Upper lobe of left lung (tissue), 6 donors: ENCODE measurements at regions not wholly inside any gene's neighbourhood (a gene's known extent, or its start where the extent isn't known, plus 50 kb on each side); places are given as distances from the start of the nearest gene placed in this dataset.

Source experiments
- ATAC-seq, 2 donors: fragments of 200-7000 bp; cut with Tn5 transposase; one replicate each; pipeline ENCODE4 v1.9.1; 2022; ENCODE audit warnings: mild to moderate bottlenecking in 2 of 2, moderate library complexity in 2 of 2; ENCODE audit not compliant: low FRiP score in 2 of 2
- DNase-seq, 2 donors: peaks; one replicate each; pipeline ENCODE4 v3.0.0-alpha.2; 2019 to 2020
- H3K27ac ChIP-seq, 4 donors: fragments of 200-600 bp; sonication (generic); one replicate each; pipeline ENCODE4 v1.5.1; 2016 to 2019
- H3K27me3 ChIP-seq, 4 donors: fragments of 200-600 bp; sonication (generic); one replicate each; pipeline ENCODE4 v1.5.1; 2017 to 2019
- H3K36me3 ChIP-seq, 4 donors: fragments of 200-600 bp; sonication (generic); one replicate each; pipeline ENCODE4 v1.5.1; 2016 to 2019
- H3K4me1 ChIP-seq, 4 donors: fragments of 200-600 bp; sonication (generic); one replicate each; pipeline ENCODE4 v1.5.1; 2018 to 2019
- H3K4me3 ChIP-seq, 4 donors: fragments of 200-600 bp; sonication (generic); one replicate each; pipeline ENCODE4 v1.5.1; 2017 to 2019; ENCODE audit warnings: mild to moderate bottlenecking in 2 of 4, moderate library complexity in 1 of 4
- H3K9me3 ChIP-seq, 4 donors: fragments of 200-600 bp; sonication (generic); one replicate each; pipeline ENCODE4 v1.5.1; 2018 to 2019
- EP300 ChIP-seq, 4 donors: sonication (generic); formaldehyde crosslinking; IDR thresholded peaks; one replicate each; pipeline ENCODE4 v1.5.1; 2017; ENCODE audit warnings: antibody characterized with exemption in 4 of 4, control low read depth in 2 of 4
- POLR2A ChIP-seq, 4 donors: fragments of 450-650 bp; IDR thresholded peaks; one replicate each; pipeline ENCODE4 v1.5.1; 2016 to 2017; ENCODE audit warnings: antibody characterized with exemption in 4 of 4, mild to moderate bottlenecking in 2 of 4
- POLR2AphosphoS5 ChIP-seq, 2 donors: sonication (generic); formaldehyde crosslinking; IDR thresholded peaks; one replicate each; pipeline ENCODE4 v1.5.1; 2017; ENCODE audit warnings: antibody characterized with exemption in 2 of 2
- WGBS, 2 donors: methylation state at CpG; one replicate each; pipeline ENCODE4 v1.1.5; 2017 to 2018; 5-methylcytosine and 5-hydroxymethylcytosine counted together
- TF ChIP-seq, protein P1 (sequence below), 6 experiments: fragments of 450-650 bp in 4 of 6; fragments of 200-600 bp in 2 of 6; sonication (generic) in 2 of 6; IDR thresholded peaks; one replicate each; pipeline ENCODE4 v1.5.1; 2016 to 2019; ENCODE audit warnings: antibody characterized with exemption in 6 of 6
- donor health status: DM: no; HTN: no; CAD: no; lungs with moderate emphysema.
- donor health status: DM: no; HTN: yes; CAD: no; lungs with severe emphysema.

- Histone ChIP-seq H3K36me3 (no peaks in the 10 kb centered on the region), H3K27me3 (no peaks in the 10 kb centered on the region), H3K27ac (no peak overlapping the region), H3K4me1 (no peaks in the 10 kb centered on the region), H3K9me3 (no peaks in the 10 kb centered on the region), H3K4me3 (no peak overlapping the region)
- 45% methylated on average over 7 of the region's 7 CpGs; no CpG with 5 or more reads in 1 of the 2 donors for WGBS, 2 donors
- ATAC-seq (no peak), DNase-seq (no peak)
- TF ChIP-seq POLR2AphosphoS5 (IDR thresholded peaks at IDR 0.05): no peak
- TF ChIP-seq POLR2A (IDR thresholded peaks at IDR 0.05): no peak
- TF ChIP-seq, protein P1, sequence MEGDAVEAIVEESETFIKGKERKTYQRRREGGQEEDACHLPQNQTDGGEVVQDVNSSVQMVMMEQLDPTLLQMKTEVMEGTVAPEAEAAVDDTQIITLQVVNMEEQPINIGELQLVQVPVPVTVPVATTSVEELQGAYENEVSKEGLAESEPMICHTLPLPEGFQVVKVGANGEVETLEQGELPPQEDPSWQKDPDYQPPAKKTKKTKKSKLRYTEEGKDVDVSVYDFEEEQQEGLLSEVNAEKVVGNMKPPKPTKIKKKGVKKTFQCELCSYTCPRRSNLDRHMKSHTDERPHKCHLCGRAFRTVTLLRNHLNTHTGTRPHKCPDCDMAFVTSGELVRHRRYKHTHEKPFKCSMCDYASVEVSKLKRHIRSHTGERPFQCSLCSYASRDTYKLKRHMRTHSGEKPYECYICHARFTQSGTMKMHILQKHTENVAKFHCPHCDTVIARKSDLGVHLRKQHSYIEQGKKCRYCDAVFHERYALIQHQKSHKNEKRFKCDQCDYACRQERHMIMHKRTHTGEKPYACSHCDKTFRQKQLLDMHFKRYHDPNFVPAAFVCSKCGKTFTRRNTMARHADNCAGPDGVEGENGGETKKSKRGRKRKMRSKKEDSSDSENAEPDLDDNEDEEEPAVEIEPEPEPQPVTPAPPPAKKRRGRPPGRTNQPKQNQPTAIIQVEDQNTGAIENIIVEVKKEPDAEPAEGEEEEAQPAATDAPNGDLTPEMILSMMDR (IDR thresholded peaks at IDR 0.05): no peak
- no peak for TF ChIP-seq EP300 (IDR thresholded peaks at IDR 0.05)
Measured at GRCh38 chr3:35505181-35505580, 134.1 kb upstream of the ARPP21 start.

- H3K4me1 ChIP-seq: no peaks in the 10 kb centered on the region
- no peaks in the 10 kb centered on the region for H3K36me3 ChIP-seq
- 93 to 96% methylated on average over 3 of the region's 3 CpGs for WGBS, 2 donors
- DNase-seq (no peak), ATAC-seq (no peak)
- no peak overlapping the region for H3K4me3 ChIP-seq
- TF ChIP-seq, protein P1 (IDR thresholded peaks at IDR 0.05): no peak
- TF ChIP-seq POLR2AphosphoS5 (IDR thresholded peaks at IDR 0.05) (no peak), EP300 (IDR thresholded peaks at IDR 0.05) (no peak)
- H3K9me3 ChIP-seq: no peaks in the 10 kb centered on the region
- H3K27me3 ChIP-seq: no peaks in the 10 kb centered on the region
- H3K27ac ChIP-seq: no peak overlapping the region
Measured at GRCh38 chr3:35505772-35506171, 133.6 kb upstream of the ARPP21 start.

DNA sequence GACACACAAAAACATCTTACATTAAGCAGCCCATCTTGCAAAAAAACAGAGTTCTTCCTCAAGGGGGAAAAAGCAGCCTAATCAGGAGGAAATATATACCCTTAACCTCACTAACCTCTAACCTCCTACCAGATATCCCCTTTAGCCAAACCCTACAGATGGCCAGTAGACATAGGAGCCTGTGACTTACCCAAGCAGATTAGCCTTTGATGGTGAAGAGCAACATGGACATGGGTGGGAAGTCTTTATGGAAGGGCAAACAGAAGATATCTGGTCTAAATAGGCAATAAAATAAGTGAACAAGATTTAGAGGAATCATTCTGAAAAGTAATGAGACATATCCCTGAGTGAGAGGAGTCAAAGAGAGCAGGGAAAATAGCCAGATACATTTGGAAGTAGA lies 119.4 kb upstream of the ARPP21 start:
- H3K27ac ChIP-seq: no peak overlapping the region
- no peak for DNase-seq
- TF ChIP-seq POLR2A (IDR thresholded peaks at IDR 0.05) (no peak), EP300 (IDR thresholded peaks at IDR 0.05) (no peak), POLR2AphosphoS5 (IDR thresholded peaks at IDR 0.05) (no peak)
- TF ChIP-seq, protein P1 (IDR thresholded peaks at IDR 0.05): no peak
- no peak for ATAC-seq
- H3K4me3 ChIP-seq: no peak overlapping the region
- no peaks in the 10 kb centered on the region for H3K36me3 ChIP-seq
- H3K4me1 ChIP-seq: no peaks in the 10 kb centered on the region
- no peaks in the 10 kb centered on the region for H3K9me3 ChIP-seq
- no peaks in the 10 kb centered on the region for H3K27me3 ChIP-seq

DNA sequence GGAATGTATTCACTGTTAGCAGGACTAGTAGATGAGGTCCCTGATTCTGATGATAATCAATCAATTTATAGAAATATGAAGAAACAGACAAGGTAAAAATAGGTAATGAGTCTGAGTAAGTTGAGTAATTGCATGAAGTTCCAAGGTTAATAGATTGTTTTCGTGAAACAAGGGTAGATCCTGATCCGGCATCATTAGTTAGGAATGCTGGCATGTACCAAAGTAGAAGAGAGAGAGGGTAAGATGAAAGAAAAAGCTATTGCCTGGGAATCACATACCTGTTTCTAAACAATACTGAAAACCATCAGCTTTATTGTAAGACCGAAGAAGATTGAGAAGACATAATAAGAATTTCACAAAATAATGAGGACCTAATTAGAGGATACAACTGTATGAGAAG lies 118.1 kb upstream of the ARPP21 start:
- H3K27me3 ChIP-seq: no peaks in the 10 kb centered on the region
- DNase-seq (no peak), ATAC-seq (no peak)
- no peak overlapping the region for H3K27ac ChIP-seq
- H3K36me3 ChIP-seq: no peaks in the 10 kb centered on the region
- 83 to 91% methylated on average over 3 of the region's 3 CpGs for WGBS, 2 donors
- no peaks in the 10 kb centered on the region for H3K4me1 ChIP-seq
- no peak overlapping the region for H3K4me3 ChIP-seq
- no peaks in the 10 kb centered on the region for H3K9me3 ChIP-seq
- no peak for TF ChIP-seq POLR2AphosphoS5 (IDR thresholded peaks at IDR 0.05)
- TF ChIP-seq POLR2A (IDR thresholded peaks at IDR 0.05): no peak
- no peak for TF ChIP-seq EP300 (IDR thresholded peaks at IDR 0.05)
- TF ChIP-seq, protein P1 (IDR thresholded peaks at IDR 0.05): no peak

DNA sequence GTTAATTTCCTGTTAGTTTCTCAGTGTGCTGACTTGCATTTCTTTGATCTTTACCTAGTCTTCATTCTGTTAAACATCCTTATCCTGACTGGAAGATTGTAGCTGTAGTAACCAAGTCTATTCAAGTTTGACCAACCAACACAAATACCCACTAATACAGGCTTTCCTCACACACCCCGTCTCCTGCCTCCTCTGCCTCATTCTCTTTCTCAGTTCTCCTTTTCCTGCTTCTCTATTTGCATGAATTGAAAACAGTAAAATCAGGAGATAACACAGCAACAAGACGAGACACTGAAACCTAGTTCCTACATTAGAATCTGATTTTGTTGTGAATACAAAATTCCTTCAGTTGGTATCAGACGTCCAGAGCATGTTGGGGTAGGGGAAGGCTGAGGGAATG lies 116.9 kb upstream of the ARPP21 start:
- TF ChIP-seq EP300 (IDR thresholded peaks at IDR 0.05) (no peak), POLR2AphosphoS5 (IDR thresholded peaks at IDR 0.05) (no peak), POLR2A (IDR thresholded peaks at IDR 0.05) (no peak)
- TF ChIP-seq, protein P1 (IDR thresholded peaks at IDR 0.05): no peak
- 61 to 66% methylated on average over 3 of the region's 3 CpGs for WGBS, 2 donors
- no peaks in the 10 kb centered on the region for H3K36me3 ChIP-seq
- no peaks in the 10 kb centered on the region for H3K27me3 ChIP-seq
- H3K4me3 ChIP-seq: no peak overlapping the region
- ATAC-seq: no peak
- no peak for DNase-seq
- H3K9me3 ChIP-seq: no peaks in the 10 kb centered on the region
- no peak overlapping the region for H3K27ac ChIP-seq
- no peaks in the 10 kb centered on the region for H3K4me1 ChIP-seq
